ENCODE measurements at regions not wholly inside any gene's neighbourhood (a gene's known extent, or its start where the extent isn't known, plus 50 kb on each side); places are given as distances from the start of the nearest gene placed in this dataset.

- WGBS (ENCODE audit: low lambda C conversion rate), result 5% methylated on average over 4 of the region's 4 CpGs
- Histone ChIP-seq H3K27me3 (ENCODE audit: control insufficient read depth in 1 of 2, insufficient read depth in 2 of 2, low read length in 2 of 2) (no peaks in the 10 kb centered on the region), H3K36me3 (replicated peaks in 1 of 2; ENCODE audit: control insufficient read depth in 1 of 2, insufficient read depth in 2 of 2, low read length in 2 of 2) (no peaks in the 10 kb centered on the region), H3K4me1 (ENCODE audit: insufficient read depth, low read length) (no peaks in the 10 kb centered on the region), H3K9me3 (ENCODE audit: low read length) (no peaks in the 10 kb centered on the region), H3K4me3 (replicated peaks in 1 of 3; ENCODE audit: insufficient read depth in 1 of 3, low read depth in 2 of 3, low read length in 3 of 3) (no peak overlapping the region), H4K20me1 (ENCODE audit: insufficient read depth, low read length) (no peaks in the 10 kb centered on the region), H3K79me2 (ENCODE audit: insufficient read depth, low read length) (no peaks in the 10 kb centered on the region), H3K4me2 (ENCODE audit: low read depth, low read length) (no peak overlapping the region), H3K9ac (ENCODE audit: insufficient read depth, low read depth, low read length) (no peak overlapping the region), H3K27ac (ENCODE audit: extremely low read length, insufficient read depth, low read length) (no peak overlapping the region), H2AFZ (ENCODE audit: low read length) (no peak overlapping the region)
- CTCF ChIA-PET (ENCODE audit: low intra/inter-chr PET ratio, low total read pairs), result no interaction called here
- ATAC-seq (no peak), FAIRE-seq (no peak), DNase-seq (ENCODE audit: low spot score) (no peak)
- in situ Hi-C loops (cut with HindIII; ENCODE audit: extremely low pct_ligation_motif_present, low pct_unique_long_range_greater_than_20kb) (no loop called here), intact Hi-C loops (cut with micrococcal nuclease; ENCODE audit: unreplicated experiment) (no loop called here)
- TF ChIP-seq ZNF207 (IDR thresholded peaks at IDR 0.05; ENCODE audit: borderline replicate concordance) (no peak), ZNF879 (CRISPR knock-in tag; IDR thresholded peaks at IDR 0.05) (no peak), NFKBIZ (CRISPR knock-in tag; IDR thresholded peaks at IDR 0.05) (no peak), AHDC1 (CRISPR knock-in tag; IDR thresholded peaks at IDR 0.05; ENCODE audit: borderline replicate concordance) (no peak), ZNF629 (CRISPR knock-in tag; conservative IDR thresholded peaks at IDR 0.05) (no peak), JUNB (CRISPR knock-in tag; IDR thresholded peaks at IDR 0.05; ENCODE audit: borderline replicate concordance) (no peak), MAX (IDR thresholded peaks at IDR 0.05) (no peak), MIER3 (CRISPR knock-in tag; IDR thresholded peaks at IDR 0.05; ENCODE audit: borderline replicate concordance) (no peak), STAT5B (CRISPR knock-in tag; IDR thresholded peaks at IDR 0.05) (no peak), E2F2 (CRISPR knock-in tag; IDR thresholded peaks at IDR 0.05; ENCODE audit: borderline replicate concordance) (no peak), TEAD3 (CRISPR knock-in tag; optimal IDR thresholded peaks at IDR 0.05; ENCODE audit: borderline replicate concordance) (no peak), FOXK1 (CRISPR knock-in tag; IDR thresholded peaks at IDR 0.05; ENCODE audit: borderline replicate concordance, low read depth) (no peak), KLF6 (CRISPR knock-in tag; IDR thresholded peaks at IDR 0.05) (no peak), ZNF83 (CRISPR knock-in tag; IDR thresholded peaks at IDR 0.05; ENCODE audit: borderline replicate concordance) (no peak), ZNF430 (CRISPR knock-in tag; IDR thresholded peaks at IDR 0.05) (no peak), ZNF446 (CRISPR knock-in tag; IDR thresholded peaks at IDR 0.05) (no peak), ZNF24 (IDR thresholded peaks at IDR 0.05) (no peak), ZNF160 (CRISPR knock-in tag; IDR thresholded peaks at IDR 0.05) (no peak)
- POLR2A ChIA-PET, result no interaction called here
- BruUV-seq (replicated peaks), result no TSS peak
Measured at GRCh38 chr3:62948921-62949320, 73.7 kb upstream of the CADPS start.
